Fibroblast of mammary gland (primary cell): ENCODE measurements at regions not wholly inside any gene's neighbourhood (a gene's known extent, or its start where the extent isn't known, plus 50 kb on each side); places are given as distances from the start of the nearest gene placed in this dataset.

Experiments
- DNase-seq: peaks from one replicate; pipeline ENCODE4 v3.0.0-alpha.2; 2010; ENCODE audit warnings: low read depth
- H3K4me3 ChIP-seq: 2 replicates; pipeline ENCODE4 v1.5.1; 2011; ENCODE audit warnings: low read depth, mild to moderate bottlenecking, low read length, moderate library complexity; ENCODE audit not compliant: control insufficient read depth
- TF ChIP-seq, protein P1 (sequence below): conservative IDR thresholded peaks from 2 replicates; pipeline ENCODE4 v1.5.1; 2011; ENCODE audit warnings: low read depth, low read length, inconsistent platforms; ENCODE audit not compliant: control insufficient read depth, insufficient read depth

GRCh38 chr4:151865744-151866591 is 105.2 kb upstream of the GATB start:
- no peak for DNase-seq
- no peak overlapping the region for H3K4me3 ChIP-seq
- TF ChIP-seq, protein P1, sequence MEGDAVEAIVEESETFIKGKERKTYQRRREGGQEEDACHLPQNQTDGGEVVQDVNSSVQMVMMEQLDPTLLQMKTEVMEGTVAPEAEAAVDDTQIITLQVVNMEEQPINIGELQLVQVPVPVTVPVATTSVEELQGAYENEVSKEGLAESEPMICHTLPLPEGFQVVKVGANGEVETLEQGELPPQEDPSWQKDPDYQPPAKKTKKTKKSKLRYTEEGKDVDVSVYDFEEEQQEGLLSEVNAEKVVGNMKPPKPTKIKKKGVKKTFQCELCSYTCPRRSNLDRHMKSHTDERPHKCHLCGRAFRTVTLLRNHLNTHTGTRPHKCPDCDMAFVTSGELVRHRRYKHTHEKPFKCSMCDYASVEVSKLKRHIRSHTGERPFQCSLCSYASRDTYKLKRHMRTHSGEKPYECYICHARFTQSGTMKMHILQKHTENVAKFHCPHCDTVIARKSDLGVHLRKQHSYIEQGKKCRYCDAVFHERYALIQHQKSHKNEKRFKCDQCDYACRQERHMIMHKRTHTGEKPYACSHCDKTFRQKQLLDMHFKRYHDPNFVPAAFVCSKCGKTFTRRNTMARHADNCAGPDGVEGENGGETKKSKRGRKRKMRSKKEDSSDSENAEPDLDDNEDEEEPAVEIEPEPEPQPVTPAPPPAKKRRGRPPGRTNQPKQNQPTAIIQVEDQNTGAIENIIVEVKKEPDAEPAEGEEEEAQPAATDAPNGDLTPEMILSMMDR, result no peak

DNA sequence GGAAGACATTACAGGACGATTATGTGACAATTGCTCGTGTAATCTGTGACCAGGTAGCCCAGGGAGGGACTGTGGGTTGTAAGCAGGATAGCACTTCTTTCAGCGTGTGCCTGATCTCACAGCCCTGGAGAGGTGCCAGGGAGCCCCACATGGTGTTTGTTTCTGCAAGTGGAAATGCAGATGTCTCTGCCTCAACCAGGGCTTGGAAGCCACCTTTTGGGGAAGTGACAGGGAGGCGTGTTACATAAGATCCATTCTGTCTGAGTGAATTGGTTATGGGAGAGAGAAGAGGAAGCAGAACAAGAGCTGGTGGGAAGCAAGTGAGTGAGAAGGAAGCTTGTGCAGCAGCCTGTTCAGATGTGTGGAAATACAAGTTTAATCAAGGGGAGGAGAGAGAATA is 104.5 kb upstream of the GATB start:
- no peak overlapping the region for H3K4me3 ChIP-seq
- TF ChIP-seq, protein P1, result no peak
- DNase-seq, result no peak

GRCh38 chr4:151864068-151864467 is 103.3 kb upstream of the GATB start:
- H3K4me3 ChIP-seq, result no peak overlapping the region
- TF ChIP-seq, protein P1, result no peak
- no peak for DNase-seq

GRCh38 chr4:151862766-151863165 is 102.0 kb upstream of the GATB start:
- no peak overlapping the region for H3K4me3 ChIP-seq
- peak; percentile 75 for DNase-seq
- TF ChIP-seq, protein P1, result no peak

GRCh38 chr4:151860561-151861093 is 99.8 kb upstream of the GATB start:
- TF ChIP-seq, protein P1, result no peak
- DNase-seq, result no peak
- H3K4me3 ChIP-seq, result no peak overlapping the region

DNA sequence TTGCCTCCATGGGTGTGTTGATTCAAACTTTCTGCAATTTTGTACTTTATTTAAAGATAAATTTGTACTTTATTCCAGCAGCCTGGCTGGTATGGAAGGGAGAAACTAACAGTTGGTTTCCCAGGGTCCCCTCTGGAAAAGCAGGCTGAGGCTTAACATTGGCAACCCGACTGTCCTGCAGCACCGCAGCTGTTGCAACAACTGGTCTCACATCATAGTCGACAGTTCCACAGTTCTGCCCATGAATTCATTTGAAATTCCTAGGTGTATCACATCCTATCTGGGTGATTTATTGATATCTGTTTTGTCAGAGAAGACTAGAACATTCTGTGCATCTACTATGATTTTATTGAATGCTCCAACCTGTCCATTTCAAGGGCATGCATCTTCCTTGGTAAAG is 98.8 kb upstream of the GATB start:
- DNase-seq, result no peak
- no peak overlapping the region for H3K4me3 ChIP-seq
- TF ChIP-seq, protein P1, result no peak
